MM.1S (cell line): ENCODE measurements at regions not wholly inside any gene's neighbourhood (a gene's known extent, or its start where the extent isn't known, plus 50 kb on each side); places are given as distances from the start of the nearest gene placed in this dataset.

Experiments
- DNase-seq: peaks from one replicate; pipeline ENCODE4 v3.0.0-alpha.2; 2015
- H2AFZ ChIP-seq: fragments of 300-600 bp; sonication (generic); 2 replicates; pipeline ENCODE4 v1.6.0; 2016; ENCODE audit warnings: antibody characterized with exemption, low read length
- H3F3A ChIP-seq: fragments of 300-600 bp; sonication (generic); 2 replicates; pipeline ENCODE4 v1.6.1; 2016; ENCODE audit warnings: mild to moderate bottlenecking, antibody characterized with exemption, low read length, moderate library complexity, mixed read lengths; ENCODE audit not compliant: insufficient read depth
- H3K27ac ChIP-seq: fragments of 300-600 bp; sonication (generic); 2 replicates; pipeline ENCODE4 v1.5.1; 2016; ENCODE audit warnings: mild to moderate bottlenecking, low read length
- H3K27me3 ChIP-seq: fragments of 300-600 bp; sonication (generic); replicated peaks from 2 replicates; pipeline ENCODE4 v1.6.0; 2016; ENCODE audit warnings: low read length; ENCODE audit not compliant: insufficient read depth
- H3K36me3 ChIP-seq: fragments of 300-600 bp; sonication (generic); replicated peaks from 2 replicates; pipeline ENCODE4 v1.6.1; 2016; ENCODE audit warnings: mild to moderate bottlenecking, low read length, mixed read lengths; ENCODE audit not compliant: insufficient read depth
- H3K4me1 ChIP-seq: fragments of 300-600 bp; sonication (generic); 2 replicates; pipeline ENCODE4 v1.6.1; 2016; ENCODE audit warnings: low read length, mixed read lengths
- H3K4me2 ChIP-seq: fragments of 300-600 bp; sonication (generic); 2 replicates; pipeline ENCODE4 v1.6.0; 2016; ENCODE audit warnings: low read depth, low read length
- H3K4me3 ChIP-seq: fragments of 300-600 bp; sonication (generic); 2 replicates; pipeline ENCODE4 v1.5.1; 2016; ENCODE audit warnings: low read length, mixed read lengths
- H3K79me2 ChIP-seq: fragments of 300-600 bp; sonication (generic); 2 replicates; pipeline ENCODE4 v1.6.1; 2016; ENCODE audit warnings: mixed run types, low read length, mixed read lengths
- H3K9ac ChIP-seq: fragments of 300-600 bp; sonication (generic); 2 replicates; pipeline ENCODE4 v1.6.1; 2016; ENCODE audit warnings: low read length, mixed read lengths
- H3K9me2 ChIP-seq: fragments of 300-600 bp; sonication (generic); replicated peaks from 2 replicates; pipeline ENCODE4 v1.6.1; 2016; ENCODE audit warnings: mild to moderate bottlenecking, low read length, mixed read lengths; ENCODE audit not compliant: insufficient read depth
- H3K9me3 ChIP-seq: fragments of 300-600 bp; sonication (generic); replicated peaks from 2 replicates; pipeline ENCODE4 v1.6.1; 2016; ENCODE audit warnings: mild to moderate bottlenecking, low read length, mixed read lengths; ENCODE audit not compliant: insufficient read depth
- H4K20me1 ChIP-seq: fragments of 300-600 bp; sonication (generic); 2 replicates; pipeline ENCODE4 v1.6.1; 2016; ENCODE audit warnings: mild to moderate bottlenecking, low read length, moderate library complexity, mixed read lengths; ENCODE audit not compliant: insufficient read depth
- CTCF ChIP-seq: fragments of 300-600 bp; sonication (generic); IDR thresholded peaks from 2 replicates; pipeline ENCODE4 v1.5.1; 2016; ENCODE audit warnings: antibody characterized with exemption, low read length, mixed read lengths
- EZH2 ChIP-seq: fragments of 300-600 bp; sonication (generic); optimal IDR thresholded peaks from 2 replicates; pipeline ENCODE3; 2017; ENCODE audit warnings: low read depth, mild to moderate bottlenecking, antibody characterized with exemption, low read length, mixed read lengths
- EZH2phosphoT487 ChIP-seq: fragments of 300-600 bp; sonication (generic); IDR thresholded peaks from 2 replicates; pipeline ENCODE4 v1.6.1; 2018; ENCODE audit warnings: antibody characterized with exemption, low read length

DNA sequence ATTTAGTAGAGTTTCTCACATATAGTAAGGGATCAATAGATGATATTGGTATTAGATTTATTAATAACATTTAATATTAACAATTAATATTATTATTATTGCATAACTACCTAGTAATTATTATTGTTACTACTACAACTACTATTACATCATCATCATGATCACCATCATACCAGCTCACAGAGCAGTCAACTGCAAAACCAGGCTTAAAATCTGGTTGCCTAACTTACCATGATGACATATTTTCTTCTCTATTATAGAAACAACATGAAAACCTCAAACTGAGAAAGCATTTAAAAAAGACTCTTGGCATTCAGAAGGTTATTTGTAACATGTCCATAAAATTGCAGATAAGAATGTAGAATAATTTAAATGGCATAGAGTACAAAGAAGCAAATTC, 247.0 kb upstream of the TTC29 start:
- no peak overlapping the region for H3K9ac ChIP-seq
- no peak for DNase-seq
- TF ChIP-seq CTCF: no peak
- TF ChIP-seq EZH2phosphoT487: no peak
- no peak for TF ChIP-seq EZH2
- no peaks in the 10 kb centered on the region for H3K4me1 ChIP-seq
- H3K9me3 ChIP-seq: no peaks in the 10 kb centered on the region
- H3F3A ChIP-seq: no peaks in the 10 kb centered on the region
- no peaks in the 10 kb centered on the region for H4K20me1 ChIP-seq
- H3K4me3 ChIP-seq: no peak overlapping the region
- no peak overlapping the region for H2AFZ ChIP-seq
- H3K79me2 ChIP-seq: no peaks in the 10 kb centered on the region
- H3K36me3 ChIP-seq: no peaks in the 10 kb centered on the region
- H3K9me2 ChIP-seq: no peaks in the 10 kb centered on the region
- H3K27me3 ChIP-seq: no peaks in the 10 kb centered on the region
- no peak overlapping the region for H3K27ac ChIP-seq
- H3K4me2 ChIP-seq: no peak overlapping the region

DNA sequence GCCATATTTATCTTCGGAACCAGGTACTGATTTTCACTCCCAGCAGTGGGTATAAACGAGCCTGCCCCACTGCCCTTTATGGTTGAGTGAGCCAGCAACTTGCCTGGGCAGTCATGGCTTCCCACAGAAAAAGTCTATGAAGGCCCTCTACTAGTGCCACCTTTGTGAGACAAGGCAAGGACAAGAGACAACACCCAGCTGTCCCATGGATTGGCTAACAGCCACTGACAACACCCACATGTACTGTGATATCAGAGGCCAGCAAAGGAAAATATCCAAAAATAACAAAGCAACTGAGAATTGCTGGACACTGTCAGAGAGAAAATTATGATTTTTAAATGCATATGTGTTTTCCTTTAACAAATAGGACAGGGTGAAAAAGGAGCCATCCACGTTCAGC, 248.4 kb upstream of the TTC29 start:
- H2AFZ ChIP-seq: peak overlapping the region; percentile 32; the same call in 1 of the 2 replicates
- DNase-seq: no peak
- no peaks in the 10 kb centered on the region for H3K9me3 ChIP-seq
- no peak overlapping the region for H3K27ac ChIP-seq
- no peaks in the 10 kb centered on the region for H4K20me1 ChIP-seq
- H3K4me1 ChIP-seq: no peaks in the 10 kb centered on the region
- no peaks in the 10 kb centered on the region for H3K79me2 ChIP-seq
- H3K4me2 ChIP-seq: peak overlapping the region; percentile 28; the same call in 1 of the 2 replicates
- peak overlapping the region; percentile 22; the same call in 1 of the 2 replicates for H3K9ac ChIP-seq
- H3K36me3 ChIP-seq: no peaks in the 10 kb centered on the region
- H3F3A ChIP-seq: no peaks in the 10 kb centered on the region
- no peaks in the 10 kb centered on the region for H3K9me2 ChIP-seq
- TF ChIP-seq EZH2: no peak
- TF ChIP-seq EZH2phosphoT487: no peak
- TF ChIP-seq CTCF: no peak
- H3K27me3 ChIP-seq: no peaks in the 10 kb centered on the region
- no peak overlapping the region for H3K4me3 ChIP-seq

DNA sequence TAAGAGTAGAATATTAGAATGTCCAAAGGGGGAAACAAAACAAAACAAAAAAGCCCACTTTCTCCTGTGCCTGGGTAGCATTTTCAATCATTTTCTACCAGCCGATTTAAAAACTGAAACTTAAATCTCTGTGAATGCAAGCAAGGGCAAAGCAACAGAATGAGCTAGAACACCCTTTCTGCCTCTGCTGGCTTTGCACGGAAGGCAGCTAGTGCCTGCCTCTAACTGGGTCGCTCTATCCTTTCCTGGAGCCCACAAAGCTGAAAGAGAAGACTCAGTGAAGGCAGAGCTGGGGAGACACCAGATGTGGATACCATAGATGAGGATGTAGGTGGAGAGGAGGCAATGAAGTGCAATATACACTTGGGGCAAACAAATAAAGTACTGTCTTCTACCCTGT, 248.9 kb upstream of the TTC29 start:
- peak overlapping the region; percentile 28; the same call in 1 of the 2 replicates for H3K4me2 ChIP-seq
- no peaks in the 10 kb centered on the region for H3K27me3 ChIP-seq

More for the DNA sequence above, 248.9 kb upstream of the TTC29 start:
- H4K20me1 ChIP-seq: no peaks in the 10 kb centered on the region
- H3K9me2 ChIP-seq: no peaks in the 10 kb centered on the region
- no peaks in the 10 kb centered on the region for H3K36me3 ChIP-seq
- no peaks in the 10 kb centered on the region for H3K4me1 ChIP-seq
- H2AFZ ChIP-seq: peak overlapping the region; percentile 32; the same call in 1 of the 2 replicates
- DNase-seq: no peak
- H3K4me3 ChIP-seq: no peak overlapping the region
- peak overlapping the region; percentile 22; the same call in 1 of the 2 replicates for H3K9ac ChIP-seq
- TF ChIP-seq EZH2phosphoT487 (no peak), CTCF (no peak), EZH2 (no peak)
- H3K9me3 ChIP-seq: no peaks in the 10 kb centered on the region
- H3F3A ChIP-seq: no peaks in the 10 kb centered on the region
- no peaks in the 10 kb centered on the region for H3K79me2 ChIP-seq
- H3K27ac ChIP-seq: no peak overlapping the region
